MM.1S (cell line): ENCODE measurements at regions not wholly inside any gene's neighbourhood (a gene's known extent, or its start where the extent isn't known, plus 50 kb on each side); places are given as distances from the start of the nearest gene placed in this dataset.

Experiments used
- DNase-seq: peaks from one replicate; pipeline ENCODE4 v3.0.0-alpha.2; 2015
- H2AFZ ChIP-seq: fragments of 300-600 bp; sonication (generic); 2 replicates; pipeline ENCODE4 v1.6.0; 2016; ENCODE audit warnings: antibody characterized with exemption, low read length
- H3F3A ChIP-seq: fragments of 300-600 bp; sonication (generic); 2 replicates; pipeline ENCODE4 v1.6.1; 2016; ENCODE audit warnings: mild to moderate bottlenecking, antibody characterized with exemption, low read length, moderate library complexity, mixed read lengths; ENCODE audit not compliant: insufficient read depth
- H3K27ac ChIP-seq: fragments of 300-600 bp; sonication (generic); 2 replicates; pipeline ENCODE4 v1.5.1; 2016; ENCODE audit warnings: mild to moderate bottlenecking, low read length
- H3K27me3 ChIP-seq: fragments of 300-600 bp; sonication (generic); replicated peaks from 2 replicates; pipeline ENCODE4 v1.6.0; 2016; ENCODE audit warnings: low read length; ENCODE audit not compliant: insufficient read depth
- H3K36me3 ChIP-seq: fragments of 300-600 bp; sonication (generic); replicated peaks from 2 replicates; pipeline ENCODE4 v1.6.1; 2016; ENCODE audit warnings: mild to moderate bottlenecking, low read length, mixed read lengths; ENCODE audit not compliant: insufficient read depth
- H3K4me1 ChIP-seq: fragments of 300-600 bp; sonication (generic); 2 replicates; pipeline ENCODE4 v1.6.1; 2016; ENCODE audit warnings: low read length, mixed read lengths
- H3K4me2 ChIP-seq: fragments of 300-600 bp; sonication (generic); 2 replicates; pipeline ENCODE4 v1.6.0; 2016; ENCODE audit warnings: low read depth, low read length
- H3K4me3 ChIP-seq: fragments of 300-600 bp; sonication (generic); 2 replicates; pipeline ENCODE4 v1.5.1; 2016; ENCODE audit warnings: low read length, mixed read lengths
- H3K79me2 ChIP-seq: fragments of 300-600 bp; sonication (generic); 2 replicates; pipeline ENCODE4 v1.6.1; 2016; ENCODE audit warnings: mixed run types, low read length, mixed read lengths
- H3K9ac ChIP-seq: fragments of 300-600 bp; sonication (generic); 2 replicates; pipeline ENCODE4 v1.6.1; 2016; ENCODE audit warnings: low read length, mixed read lengths
- H3K9me2 ChIP-seq: fragments of 300-600 bp; sonication (generic); replicated peaks from 2 replicates; pipeline ENCODE4 v1.6.1; 2016; ENCODE audit warnings: mild to moderate bottlenecking, low read length, mixed read lengths; ENCODE audit not compliant: insufficient read depth
- H3K9me3 ChIP-seq: fragments of 300-600 bp; sonication (generic); replicated peaks from 2 replicates; pipeline ENCODE4 v1.6.1; 2016; ENCODE audit warnings: mild to moderate bottlenecking, low read length, mixed read lengths; ENCODE audit not compliant: insufficient read depth
- H4K20me1 ChIP-seq: fragments of 300-600 bp; sonication (generic); 2 replicates; pipeline ENCODE4 v1.6.1; 2016; ENCODE audit warnings: mild to moderate bottlenecking, low read length, moderate library complexity, mixed read lengths; ENCODE audit not compliant: insufficient read depth
- CTCF ChIP-seq: fragments of 300-600 bp; sonication (generic); IDR thresholded peaks from 2 replicates; pipeline ENCODE4 v1.5.1; 2016; ENCODE audit warnings: antibody characterized with exemption, low read length, mixed read lengths
- EZH2 ChIP-seq: fragments of 300-600 bp; sonication (generic); optimal IDR thresholded peaks from 2 replicates; pipeline ENCODE3; 2017; ENCODE audit warnings: low read depth, mild to moderate bottlenecking, antibody characterized with exemption, low read length, mixed read lengths
- EZH2phosphoT487 ChIP-seq: fragments of 300-600 bp; sonication (generic); IDR thresholded peaks from 2 replicates; pipeline ENCODE4 v1.6.1; 2018; ENCODE audit warnings: antibody characterized with exemption, low read length

- Histone ChIP-seq H3F3A (no peaks in the 10 kb centered on the region), H3K9me3 (no peaks in the 10 kb centered on the region), H3K9ac (no peak overlapping the region), H3K9me2 (no peaks in the 10 kb centered on the region), H3K36me3 (no peaks in the 10 kb centered on the region), H3K4me2 (no peak overlapping the region), H3K4me1 (no peaks in the 10 kb centered on the region), H4K20me1 (no peaks in the 10 kb centered on the region), H3K27ac (no peak overlapping the region), H3K4me3 (no peak overlapping the region), H3K79me2 (no peaks in the 10 kb centered on the region), H2AFZ (no peak overlapping the region), H3K27me3 (no peaks in the 10 kb centered on the region)
- no peak for DNase-seq
- TF ChIP-seq EZH2 (no peak), EZH2phosphoT487 (no peak), CTCF (no peak)
These were observed 168.7 kb downstream of the RRAGC start for GRCh38 chr1:38690790-38691449.

DNA sequence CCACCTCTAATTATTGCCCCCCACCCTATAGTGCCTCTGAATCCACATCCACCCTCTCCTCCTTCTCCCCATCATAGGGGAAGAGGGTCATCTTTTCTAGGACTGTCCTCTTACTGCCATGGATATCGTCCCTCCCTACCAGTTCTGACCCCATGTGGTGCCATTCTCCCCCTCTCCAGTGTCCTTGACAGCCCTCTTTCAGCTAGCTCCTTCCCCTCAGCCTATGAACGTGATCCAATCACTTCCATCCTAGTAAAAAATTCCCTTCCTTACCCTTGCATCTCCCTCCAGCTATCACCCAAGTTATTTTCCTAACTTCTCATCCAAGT, 172.7 kb downstream of the RRAGC start:
- Histone ChIP-seq H3K4me2 (no peak overlapping the region), H3K9me3 (no peaks in the 10 kb centered on the region), H3K27ac (no peak overlapping the region), H3K4me1 (no peaks in the 10 kb centered on the region), H3K9me2 (no peaks in the 10 kb centered on the region), H3K27me3 (no peaks in the 10 kb centered on the region), H2AFZ (no peak overlapping the region), H3F3A (no peaks in the 10 kb centered on the region), H3K9ac (no peak overlapping the region), H3K4me3 (no peak overlapping the region), H3K36me3 (no peaks in the 10 kb centered on the region), H4K20me1 (no peaks in the 10 kb centered on the region), H3K79me2 (no peaks in the 10 kb centered on the region)
- TF ChIP-seq EZH2phosphoT487 (no peak), CTCF (no peak), EZH2 (no peak)
- DNase-seq: no peak

- Histone ChIP-seq H3K36me3 (no peaks in the 10 kb centered on the region), H3K4me1 (no peaks in the 10 kb centered on the region), H3F3A (no peaks in the 10 kb centered on the region), H4K20me1 (no peaks in the 10 kb centered on the region), H3K4me3 (no peak overlapping the region), H3K27ac (no peak overlapping the region), H3K9ac (no peak overlapping the region), H3K79me2 (no peaks in the 10 kb centered on the region), H3K4me2 (no peak overlapping the region), H2AFZ (no peak overlapping the region), H3K27me3 (no peaks in the 10 kb centered on the region), H3K9me3 (no peaks in the 10 kb centered on the region), H3K9me2 (no peaks in the 10 kb centered on the region)
- TF ChIP-seq CTCF: no peak
- TF ChIP-seq EZH2: no peak
- no peak for TF ChIP-seq EZH2phosphoT487
- no peak for DNase-seq
These were observed 173.2 kb downstream of the RRAGC start for GRCh38 chr1:38686167-38686926.
